Activated T-cell treated with anti-CD3 and anti-CD28 coated beads for 48 hours (primary cell): ENCODE measurements at regions not wholly inside any gene's neighbourhood (a gene's known extent, or its start where the extent isn't known, plus 50 kb on each side); places are given as distances from the start of the nearest gene placed in this dataset.
A peak's percentile ranks its signal among the peaks of the same experiment; 100 is the strongest.
"Not testable (repeated sequence)": the region's sequence is repeated elsewhere in the genome, so short reads cannot be mapped to it uniquely, and the experiment has no call there.

ENCODE experiments used
- DNase-seq: peaks from one replicate; pipeline ENCODE4 v3.0.0-alpha.2; 2020; ENCODE audit warnings: low read depth

GRCh38 chr1:209183195-209183594 lies 400.3 kb upstream of the CAMK1G start:
- DNase-seq: no peak

- no peak for DNase-seq
Observed at GRCh38 chr1:209187589-209187988, 395.9 kb upstream of the CAMK1G start.

- DNase-seq: peak; percentile 12
Observed at GRCh38 chr1:209190591-209191261, 392.8 kb upstream of the CAMK1G start.

- DNase-seq: no peak
Observed at GRCh38 chr1:209191262-209191634, 392.3 kb upstream of the CAMK1G start.

GRCh38 chr1:209196140-209196539 lies 387.4 kb upstream of the CAMK1G start:
- no peak for DNase-seq

DNA sequence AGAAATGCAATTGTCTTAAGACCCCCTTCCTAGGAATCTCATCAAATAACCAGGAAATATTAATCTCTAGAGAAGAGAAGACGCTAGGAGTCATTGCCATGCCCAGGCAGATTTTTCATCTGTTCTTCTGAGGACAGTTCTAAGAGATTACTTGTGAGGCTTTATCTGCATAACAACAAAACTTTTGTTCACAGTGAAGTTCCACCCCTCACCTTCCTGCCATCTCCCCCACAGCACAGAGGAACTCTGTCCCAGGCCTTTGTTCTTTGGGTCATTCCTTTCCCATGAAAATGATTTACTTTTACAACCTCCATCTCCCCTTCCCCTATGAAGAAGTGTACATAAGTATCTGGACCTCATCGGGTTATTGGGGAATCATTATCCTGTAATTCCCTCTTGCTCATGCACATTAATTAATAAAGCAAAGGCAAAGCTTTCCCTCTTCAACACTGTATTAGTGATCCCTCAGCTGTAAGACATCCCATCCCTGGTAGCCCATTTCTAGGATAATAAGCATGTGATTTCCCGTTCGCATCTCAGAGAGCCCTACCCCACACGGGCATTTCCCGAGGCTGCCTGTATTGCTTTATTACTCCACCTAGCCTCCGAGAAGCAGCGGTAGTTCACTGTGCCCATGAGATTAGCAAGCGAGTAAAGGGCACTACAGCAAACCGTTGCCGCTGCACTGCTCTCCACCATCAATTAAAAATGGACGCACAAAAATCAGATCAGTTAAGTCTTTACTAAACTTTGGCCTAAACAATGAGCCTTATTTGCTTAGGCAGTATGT lies 384.4 kb upstream of the CAMK1G start:
- no peak for DNase-seq

DNA sequence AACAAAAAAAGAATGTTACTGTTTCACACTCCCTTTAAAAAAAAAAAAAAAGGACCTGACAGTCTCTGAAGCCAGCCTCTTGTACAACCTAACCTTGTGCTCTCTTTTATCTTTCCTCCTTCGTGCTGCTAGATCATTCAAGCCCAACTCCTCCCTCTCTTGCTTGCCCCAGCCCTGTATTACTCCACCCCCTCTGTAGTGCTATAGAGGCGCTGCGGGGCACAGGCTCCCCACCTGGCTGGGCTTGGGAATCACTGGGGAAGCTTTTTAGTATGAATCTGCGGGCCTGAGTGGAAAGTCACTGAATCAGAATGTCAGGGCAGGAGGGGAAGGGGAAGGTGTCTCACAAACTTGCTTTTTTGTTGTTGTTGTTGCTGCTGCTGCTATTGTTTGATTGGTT lies 383.7 kb upstream of the CAMK1G start:
- DNase-seq: no peak

- not testable (repeated sequence) for DNase-seq
Observed at GRCh38 chr1:209202321-209202720, 381.2 kb upstream of the CAMK1G start.

- no peak for DNase-seq
Observed at GRCh38 chr1:209202830-209203532, 380.5 kb upstream of the CAMK1G start.

DNA sequence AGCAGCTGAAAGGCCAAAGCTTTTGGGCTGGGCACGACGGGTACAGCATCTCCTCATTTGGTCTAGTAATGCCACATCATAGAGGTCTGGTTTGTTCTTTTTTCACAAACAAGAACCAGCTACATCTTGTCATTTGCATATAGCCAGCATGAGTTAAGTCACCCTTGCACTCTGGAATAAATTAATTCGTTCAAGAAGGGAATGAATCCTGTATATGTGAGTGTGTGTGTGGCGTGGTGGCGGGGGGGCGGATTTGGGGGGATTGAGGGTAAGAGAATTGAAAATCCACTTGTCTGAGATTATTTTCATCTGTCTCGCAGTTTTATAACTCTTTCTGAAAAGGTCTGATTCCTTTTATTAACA lies 380.0 kb upstream of the CAMK1G start:
- DNase-seq: no peak

DNA sequence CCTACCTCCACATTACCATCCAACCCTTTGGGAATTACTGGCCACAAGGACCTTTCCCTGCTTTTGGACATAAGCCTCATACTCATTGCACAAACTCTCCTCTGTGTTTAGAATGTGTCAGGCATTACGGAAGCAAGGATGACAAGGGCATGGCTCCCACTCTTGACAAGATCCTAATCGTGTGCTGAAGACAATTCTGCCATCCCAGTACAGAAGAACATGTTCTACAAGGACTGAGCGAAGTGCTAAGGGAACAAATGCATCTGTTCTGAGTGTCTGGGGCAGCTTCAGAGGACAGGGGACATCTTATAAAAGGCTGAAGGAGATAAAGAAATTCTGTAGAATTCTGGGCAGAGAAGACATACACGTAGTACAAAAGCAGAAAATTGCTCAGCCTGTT lies 378.5 kb upstream of the CAMK1G start:
- no peak for DNase-seq

DNA sequence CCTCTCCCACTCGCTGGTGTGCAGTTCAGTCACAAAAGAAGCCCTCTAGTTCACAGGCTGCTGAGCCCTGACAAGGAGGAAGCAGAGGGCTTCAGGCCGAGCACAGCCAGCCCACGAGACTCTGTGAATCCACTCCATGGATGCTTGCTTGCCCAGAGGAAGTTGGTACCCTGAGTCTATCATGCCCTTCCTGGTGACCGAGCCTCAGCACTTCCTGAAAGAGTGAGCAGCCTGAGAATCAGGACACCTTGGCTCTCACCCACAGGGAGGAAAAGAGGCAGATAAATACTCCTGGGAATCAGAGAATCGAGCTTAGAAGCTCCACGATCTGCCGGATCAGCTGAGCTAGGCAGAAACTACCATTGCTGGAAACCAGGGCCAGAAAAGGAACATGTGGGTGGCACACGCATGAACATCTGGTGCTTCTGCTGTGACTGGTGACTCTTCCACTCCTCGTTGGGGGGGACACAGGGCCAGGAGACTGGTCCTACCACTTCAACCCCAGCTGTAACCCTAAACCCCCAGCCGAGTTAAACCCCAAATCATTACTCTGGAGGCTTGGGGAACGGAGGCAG lies 376.3 kb upstream of the CAMK1G start:
- no peak for DNase-seq

GRCh38 chr1:209207701-209208286 lies 375.7 kb upstream of the CAMK1G start:
- DNase-seq: peak; percentile 10

GRCh38 chr1:209208648-209209047 lies 374.9 kb upstream of the CAMK1G start:
- DNase-seq: no peak

- no peak for DNase-seq
Observed at GRCh38 chr1:209213989-209214388, 369.5 kb upstream of the CAMK1G start.

DNA sequence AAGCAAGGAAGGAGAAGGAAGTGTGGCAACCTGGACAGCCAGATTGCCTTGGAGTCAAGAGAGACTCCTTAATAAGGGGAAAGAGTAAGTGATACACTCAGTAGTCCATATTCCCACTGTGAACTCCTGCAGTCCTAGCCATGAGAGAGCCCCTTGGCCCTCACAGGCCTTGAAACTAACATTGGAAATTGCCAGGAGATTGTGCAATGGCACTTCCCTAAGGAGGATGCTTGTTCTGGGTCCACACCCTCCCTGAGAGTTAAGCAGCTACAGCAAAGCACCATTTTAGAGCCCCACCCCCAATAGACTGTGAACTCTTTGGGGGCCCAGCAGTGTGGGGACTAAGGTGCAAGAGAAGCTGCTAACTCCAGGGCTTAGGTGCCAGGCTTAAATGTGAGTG lies 367.7 kb upstream of the CAMK1G start:
- DNase-seq: no peak

DNA sequence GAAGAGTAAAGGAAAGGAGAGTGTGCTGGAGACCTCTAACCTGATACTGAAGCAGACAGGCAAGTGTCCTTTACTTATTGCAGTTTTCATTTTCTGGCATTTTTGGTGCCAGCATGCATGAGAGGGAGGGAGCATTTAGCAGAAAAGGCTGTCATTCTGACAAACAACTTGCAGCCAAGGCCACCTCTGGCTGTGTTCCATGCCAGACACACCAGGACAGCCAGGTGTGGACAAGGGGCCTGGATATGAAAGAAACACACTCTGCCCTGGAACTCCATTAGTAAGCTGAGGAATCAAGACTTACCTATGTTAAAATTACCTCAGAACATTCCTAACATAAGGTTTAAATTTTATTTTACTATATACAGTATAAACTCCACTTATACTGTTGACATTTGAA lies 365.4 kb upstream of the CAMK1G start:
- DNase-seq: no peak

- no peak for DNase-seq
Observed at GRCh38 chr1:209218981-209219380, 364.5 kb upstream of the CAMK1G start.

DNA sequence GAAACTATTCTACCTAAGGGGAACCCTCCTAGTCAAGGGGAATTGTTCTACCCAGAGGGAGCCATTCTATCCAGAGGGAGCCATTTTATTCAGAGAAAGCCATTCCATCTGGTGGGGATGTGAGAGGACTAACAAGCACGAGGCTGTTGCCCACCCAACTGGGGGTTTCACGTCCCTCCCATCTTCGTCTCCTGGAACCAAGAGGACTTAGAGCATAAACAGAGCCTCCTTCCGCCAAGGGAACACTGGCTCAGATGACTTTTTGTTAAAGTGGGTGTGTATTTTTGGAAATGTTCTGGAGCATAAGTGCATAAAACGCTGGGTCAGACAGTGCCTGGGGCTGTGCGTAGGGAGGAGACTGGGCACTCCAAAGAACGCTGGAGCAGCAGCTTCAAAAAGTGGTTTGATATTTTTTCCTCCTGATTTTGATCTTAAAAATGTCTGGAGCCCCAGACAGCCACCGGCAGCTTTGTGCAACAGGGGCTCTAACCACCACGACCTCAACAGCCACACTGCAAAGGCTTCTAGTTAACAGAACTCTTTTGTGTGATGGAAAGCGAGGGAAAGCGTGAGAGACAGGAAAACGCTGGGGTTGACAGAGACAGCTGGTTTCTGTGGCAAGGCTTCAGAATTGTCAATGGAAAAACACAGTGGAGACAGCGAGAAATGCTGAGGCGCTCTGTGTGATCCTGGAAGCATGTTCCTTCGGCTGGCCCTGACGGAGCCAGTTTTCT lies 363.6 kb upstream of the CAMK1G start:
- no peak for DNase-seq

DNA sequence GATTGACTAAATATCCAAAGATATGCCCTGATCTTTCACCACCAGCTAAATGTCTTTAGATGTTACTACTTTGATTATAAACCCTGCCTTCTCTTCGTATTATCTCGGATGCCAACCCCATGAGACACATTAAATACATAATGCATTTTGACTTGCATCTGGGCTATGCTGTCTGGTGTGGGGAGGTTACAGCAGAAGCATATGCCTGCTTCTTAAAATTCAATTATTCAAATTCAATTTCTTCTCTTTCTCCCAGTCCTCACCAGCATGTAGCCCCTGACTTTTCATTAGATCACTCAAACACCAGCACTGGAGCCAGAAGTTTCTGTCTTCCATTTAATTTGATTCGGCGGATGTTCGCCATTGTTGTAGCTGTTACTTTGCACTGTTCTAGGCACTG lies 360.7 kb upstream of the CAMK1G start:
- DNase-seq: no peak

DNA sequence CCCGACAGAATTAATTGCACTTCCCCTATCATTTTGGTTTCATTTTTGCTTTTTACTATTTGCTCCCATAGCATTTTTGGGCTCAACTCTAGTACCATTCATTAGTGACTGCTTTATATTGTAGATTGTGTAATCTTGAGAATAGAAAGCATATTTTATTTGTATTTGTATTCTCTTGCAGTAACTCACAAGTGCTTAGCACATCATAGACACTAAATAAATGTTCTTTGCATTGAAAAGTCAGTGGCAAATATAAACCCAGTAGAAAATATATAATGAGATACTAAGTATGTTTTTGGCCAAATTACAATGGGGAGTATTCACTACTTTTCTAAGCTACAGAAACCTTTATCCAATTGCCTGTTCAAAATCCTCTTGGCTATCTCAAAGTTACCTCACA lies 359.7 kb upstream of the CAMK1G start:
- DNase-seq: no peak

- no peak for DNase-seq
Observed at GRCh38 chr1:209224886-209225285, 358.6 kb upstream of the CAMK1G start.
